Retina (tissue), 1 donor: ENCODE measurements at regions not wholly inside any gene's neighbourhood (a gene's known extent, or its start where the extent isn't known, plus 50 kb on each side); places are given as distances from the start of the nearest gene placed in this dataset.

Source experiments
- DNase-seq: peaks from one replicate; pipeline ENCODE4 v3.0.0-alpha.2; 2016

- DNase-seq: no peak
Measured at GRCh38 chr15:62447742-62448141, 282.7 kb upstream of the C2CD4B start.

- no peak for DNase-seq
Measured at GRCh38 chr15:62449638-62450037, 284.6 kb upstream of the C2CD4B start.

GRCh38 chr15:62450061-62450460 is 285.0 kb upstream of the C2CD4B start:
- DNase-seq: no peak

DNA sequence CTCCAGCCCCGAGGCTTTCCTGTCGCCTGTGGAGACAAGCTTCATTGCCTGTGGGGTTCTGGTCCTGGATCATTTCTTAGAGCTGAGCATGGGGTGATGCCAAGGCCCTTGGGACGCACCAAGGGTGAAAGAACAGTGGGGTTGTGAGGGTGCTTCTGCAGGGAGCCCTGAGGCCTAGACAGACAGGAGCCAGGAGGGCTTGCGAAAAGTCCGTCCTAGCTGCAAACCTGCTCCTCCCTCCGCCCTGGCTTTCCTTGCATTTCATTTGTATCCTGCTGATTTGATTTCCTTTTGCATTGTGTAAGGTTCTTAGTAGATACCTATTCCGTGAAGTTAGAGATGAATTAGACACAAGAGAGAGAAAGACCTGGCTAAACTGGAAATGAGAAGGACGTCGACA is 286.9 kb upstream of the C2CD4B start:
- no peak for DNase-seq

GRCh38 chr15:62452667-62453066 is 287.6 kb upstream of the C2CD4B start:
- DNase-seq: no peak

DNA sequence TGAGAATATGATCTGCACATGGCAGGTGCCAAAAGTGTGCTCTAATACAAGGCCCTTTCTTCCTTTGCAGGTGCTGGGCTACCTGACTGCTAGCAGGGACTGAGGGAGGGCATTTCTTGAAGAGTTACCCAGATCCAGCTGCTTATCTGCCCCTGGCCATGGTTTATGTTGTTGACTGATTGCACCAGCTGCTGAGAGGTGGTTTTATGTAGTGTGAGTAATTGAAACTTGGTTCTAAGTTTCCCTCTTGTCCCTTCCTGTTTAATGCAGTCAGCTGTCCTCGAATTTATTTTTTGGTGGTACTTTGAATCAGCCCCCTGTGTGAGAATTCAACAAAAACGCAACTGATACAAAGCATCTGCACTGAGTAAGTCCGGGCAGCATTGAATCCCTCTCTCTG is 288.3 kb upstream of the C2CD4B start:
- no peak for DNase-seq

- DNase-seq: no peak
Measured at GRCh38 chr15:62453981-62454380, 288.9 kb upstream of the C2CD4B start.

DNA sequence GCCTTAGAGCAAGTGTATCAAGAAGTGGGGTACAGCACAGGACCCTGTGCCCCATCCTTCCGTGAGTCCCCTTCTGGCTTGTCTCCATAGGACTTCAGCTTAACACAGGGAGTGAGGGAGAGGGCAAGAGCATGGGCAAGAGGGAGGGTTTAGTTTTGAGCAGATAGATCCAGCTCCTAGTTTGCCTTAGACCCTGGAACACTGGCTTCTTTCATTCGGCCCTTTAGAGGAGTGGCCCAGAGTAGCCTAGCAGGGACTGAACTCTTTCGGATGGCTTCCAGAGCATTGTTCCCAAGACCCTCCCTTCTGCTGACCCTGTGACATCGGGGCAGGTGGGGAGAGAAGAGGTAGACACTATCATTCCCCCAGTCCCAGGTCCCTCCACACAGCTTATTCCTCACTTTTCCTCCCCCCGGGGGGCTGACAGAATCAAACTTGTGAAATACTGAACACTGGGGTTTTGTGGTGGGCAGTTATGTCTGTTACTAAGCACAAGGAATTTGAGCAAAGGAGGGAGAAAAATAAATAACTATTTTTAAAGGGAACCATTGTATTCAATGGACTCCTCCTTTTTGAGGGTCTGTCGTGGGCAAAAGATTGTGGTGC is 289.6 kb upstream of the C2CD4B start:
- no peak for DNase-seq

- no peak for DNase-seq
Measured at GRCh38 chr15:62455441-62455921, 290.4 kb upstream of the C2CD4B start.

DNA sequence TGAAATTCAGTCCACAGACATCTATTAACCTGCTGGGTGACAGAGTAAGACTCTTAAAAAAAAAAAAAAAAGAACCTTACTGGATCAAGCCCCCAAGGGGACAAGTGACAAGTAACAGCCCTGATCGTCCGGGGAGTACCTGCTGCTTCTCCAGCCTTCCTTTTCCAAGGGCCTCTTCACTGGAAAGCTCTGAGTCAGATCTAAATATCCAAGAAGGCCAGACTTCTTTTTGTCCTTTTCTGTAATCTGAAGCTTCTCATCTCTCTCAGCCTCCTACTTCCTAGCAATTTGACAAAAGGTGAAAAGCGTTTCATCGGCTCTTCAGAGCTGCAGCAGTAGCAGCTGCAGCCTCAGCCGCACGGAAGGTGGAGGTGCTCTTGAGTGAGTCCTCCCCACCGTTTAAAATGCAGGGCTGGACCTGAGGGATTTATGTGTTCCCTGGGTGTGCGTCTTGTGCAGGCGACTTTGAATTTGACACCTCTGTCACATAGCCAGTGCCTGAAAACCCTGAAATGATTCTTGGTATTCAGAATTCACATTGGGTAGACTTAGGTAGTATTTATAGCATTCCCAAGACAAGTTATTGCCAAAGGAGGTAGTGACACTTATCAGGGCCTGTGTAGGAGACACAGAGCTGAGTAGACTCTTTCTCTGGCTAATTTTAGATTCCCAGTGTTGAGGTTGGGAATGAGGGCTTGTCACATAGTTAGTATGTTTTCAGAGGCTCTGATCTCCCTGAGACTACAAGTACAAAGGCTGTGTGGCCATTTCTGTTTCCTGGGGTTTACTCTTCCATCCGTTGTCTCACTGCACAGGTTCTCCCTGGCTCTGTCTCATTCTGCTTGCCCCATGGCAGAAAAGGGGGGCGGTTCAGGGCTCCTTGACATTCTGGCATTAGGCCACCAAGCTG is 291.2 kb upstream of the C2CD4B start:
- no peak for DNase-seq

DNA sequence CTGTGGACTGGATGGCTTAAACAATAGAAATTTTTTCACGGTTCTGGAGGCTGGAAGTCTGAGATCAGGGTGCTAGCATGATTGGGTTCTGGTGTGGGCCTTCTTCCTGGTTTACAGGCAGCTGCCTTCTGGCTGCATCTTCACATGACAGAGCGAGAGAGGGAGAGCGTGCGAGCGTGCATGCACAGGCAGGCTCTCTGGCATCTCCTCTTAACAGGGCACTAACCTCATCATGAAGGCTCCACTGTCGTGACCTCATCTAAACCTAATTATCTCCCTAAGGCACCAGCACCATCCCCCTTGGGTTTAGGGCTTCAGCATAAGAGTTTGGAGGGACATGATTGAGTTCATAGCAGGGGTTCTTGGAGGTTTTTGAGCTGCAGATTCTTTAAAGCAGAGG is 292.0 kb upstream of the C2CD4B start:
- no peak for DNase-seq

- no peak for DNase-seq
Measured at GRCh38 chr15:62459875-62460274, 294.8 kb upstream of the C2CD4B start.

- DNase-seq: no peak
Measured at GRCh38 chr15:62462268-62462667, 297.2 kb upstream of the C2CD4B start.

DNA sequence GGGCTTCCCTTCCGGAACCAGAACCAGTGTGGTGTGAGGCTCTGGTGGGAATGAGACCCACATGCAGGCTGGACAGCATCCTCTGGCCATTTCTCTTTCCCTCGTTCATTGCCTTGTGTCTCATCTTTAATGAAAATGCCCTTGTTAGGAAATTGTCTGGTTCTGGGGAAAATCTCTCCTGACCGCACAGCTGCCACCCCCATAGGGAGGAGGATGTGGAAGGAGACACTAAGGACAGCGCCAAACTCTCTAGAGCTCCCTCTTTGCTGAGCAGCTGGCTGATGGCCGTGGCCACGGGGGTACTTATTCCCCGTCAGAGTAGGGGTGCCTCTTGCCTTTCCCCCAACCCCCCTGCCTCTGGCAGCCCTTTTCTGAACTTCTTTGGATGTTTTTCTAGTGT is 297.6 kb upstream of the C2CD4B start:
- DNase-seq: no peak

- DNase-seq: no peak
Measured at GRCh38 chr15:62464705-62465104, 299.6 kb upstream of the C2CD4B start.

DNA sequence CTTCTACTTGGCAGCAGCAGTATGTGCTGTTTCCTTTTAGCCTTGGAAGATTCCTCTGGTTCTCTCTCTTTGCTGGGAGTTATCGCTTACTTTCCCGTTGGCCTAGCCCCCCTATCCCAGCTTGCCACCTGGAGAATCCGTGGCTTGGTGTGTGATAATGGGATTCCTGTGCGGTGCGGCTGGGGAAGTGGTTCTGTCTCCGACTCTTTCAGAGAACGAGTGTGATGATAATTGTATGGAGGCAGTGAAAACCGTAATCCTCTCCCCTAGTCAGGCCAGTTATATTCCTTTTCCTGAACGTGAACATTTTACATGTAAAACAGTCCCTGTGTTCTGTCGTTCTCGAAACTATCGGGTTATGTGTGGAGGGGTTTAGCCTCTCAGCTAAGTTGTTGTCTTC is 300.1 kb upstream of the C2CD4B start:
- DNase-seq: no peak

DNA sequence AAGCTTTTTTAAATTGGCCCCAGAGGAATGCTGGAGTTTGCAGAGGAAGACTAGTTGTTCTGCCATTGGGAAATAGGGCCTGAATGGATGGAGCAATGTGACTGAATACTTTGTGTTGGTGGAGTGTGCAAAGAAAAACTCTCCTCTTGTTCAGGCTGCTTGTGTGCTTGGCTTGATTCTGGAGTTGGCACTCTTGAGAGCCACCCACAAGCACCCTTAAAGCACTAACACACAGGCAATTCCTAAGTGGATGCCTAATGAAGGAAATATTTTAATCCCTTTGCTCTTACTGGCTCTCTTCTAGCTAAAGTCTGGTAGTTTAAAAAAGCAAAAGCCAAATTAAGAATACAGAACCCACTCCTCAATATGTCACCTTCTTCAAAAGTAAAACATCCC is 304.4 kb upstream of the C2CD4B start:
- no peak for DNase-seq

DNA sequence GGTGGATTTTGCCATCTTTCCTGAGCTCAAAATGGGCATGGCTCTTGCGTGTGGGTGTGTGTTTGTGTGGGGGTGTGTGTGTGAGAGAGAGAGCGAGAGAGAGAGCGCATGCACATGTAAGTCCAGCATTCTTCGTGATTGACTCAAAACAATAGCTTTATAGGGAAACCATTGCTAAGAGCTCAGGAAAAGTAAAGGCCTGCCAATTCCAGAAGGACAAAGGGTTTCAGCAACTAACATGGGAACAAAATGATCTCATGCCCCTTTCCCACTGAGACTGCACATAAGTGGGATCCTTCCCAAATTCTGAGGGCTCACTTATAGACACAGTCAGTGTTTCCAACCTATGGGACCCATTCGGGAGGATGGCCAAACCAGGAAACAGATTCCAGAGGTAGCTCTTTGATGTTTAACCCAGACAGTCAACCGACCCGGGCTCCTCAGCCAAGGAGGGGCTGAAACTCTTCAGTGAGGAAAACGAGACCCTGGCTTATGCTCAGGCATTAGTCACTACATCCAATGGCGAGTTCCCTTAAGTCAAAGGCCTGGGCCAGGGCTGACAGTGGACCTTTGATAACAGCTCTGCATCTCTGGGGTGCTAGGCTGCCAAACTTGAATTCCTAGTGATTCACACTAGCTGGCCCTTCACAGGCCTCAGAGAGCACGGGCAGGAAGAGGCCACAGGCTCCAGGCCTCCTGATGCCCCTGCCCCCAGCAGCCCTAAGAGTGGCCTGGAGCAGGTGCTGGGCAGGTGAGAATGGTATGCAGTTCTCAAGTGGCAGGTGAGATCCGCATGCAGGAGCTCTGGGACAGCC is 305.0 kb upstream of the C2CD4B start:
- no peak for DNase-seq

GRCh38 chr15:62472616-62473299 is 307.7 kb upstream of the C2CD4B start:
- DNase-seq: no peak

GRCh38 chr15:62474021-62474770 is 309.1 kb upstream of the C2CD4B start:
- no peak for DNase-seq

GRCh38 chr15:62474771-62475124 is 309.7 kb upstream of the C2CD4B start:
- no peak for DNase-seq

DNA sequence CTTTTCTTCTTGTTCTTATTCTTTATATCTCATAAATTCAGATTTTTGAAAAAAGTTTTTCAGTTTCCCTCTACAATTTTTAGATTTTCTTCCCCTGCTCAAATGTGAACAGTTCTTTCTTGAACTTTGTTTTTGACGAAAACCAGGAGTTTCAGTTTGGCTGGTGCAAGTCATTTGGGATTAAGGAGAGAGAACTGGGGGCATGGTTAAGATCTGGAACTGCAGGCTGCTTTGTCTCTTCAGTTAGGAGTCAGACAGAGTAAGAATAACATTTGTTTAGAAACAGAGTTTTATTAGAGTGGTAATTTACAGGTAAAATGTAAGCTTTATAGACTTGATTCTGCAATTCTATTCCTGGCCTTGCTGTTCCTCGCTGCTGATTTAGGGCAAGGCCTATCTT is 310.5 kb upstream of the C2CD4B start:
- no peak for DNase-seq
